Endothelial cell of umbilical vein (primary cell): ENCODE measurements at regions not wholly inside any gene's neighbourhood (a gene's known extent, or its start where the extent isn't known, plus 50 kb on each side); places are given as distances from the start of the nearest gene placed in this dataset.

Experiments used
- CTCF ChIP-seq, 2 donors: IDR thresholded peaks; 1 replicate in 1 of 2; 2 replicates in 1 of 2; pipeline ENCODE4 v1.5.1; 2011; ENCODE audit warnings: low read length in 2 of 2, mild to moderate bottlenecking in 2 of 2, moderate library complexity in 2 of 2, control low read depth in 1 of 2, inconsistent platforms in 1 of 2, low read depth in 1 of 2; ENCODE audit not compliant: insufficient read depth in 1 of 2; ENCODE audit errors: extremely low read depth in 1 of 2
- FOS ChIP-seq: IDR thresholded peaks from 2 replicates; pipeline ENCODE4 v1.6.1; 2011; ENCODE audit warnings: mild to moderate bottlenecking, low read length, moderate library complexity, borderline replicate concordance; ENCODE audit not compliant: insufficient read depth

- TF ChIP-seq CTCF (IDR thresholded peaks at IDR 0.05; ENCODE audit: extremely low read depth in 1 of 2, insufficient read depth in 1 of 2, low read depth in 1 of 2, low read length in 2 of 2), result no peak
- TF ChIP-seq FOS, result no peak
Observed at GRCh38 chr3:18121020-18121419, 304.1 kb downstream of the SATB1 start.
